VCaP (cell line): ENCODE measurements at regions not wholly inside any gene's neighbourhood (a gene's known extent, or its start where the extent isn't known, plus 50 kb on each side); places are given as distances from the start of the nearest gene placed in this dataset.

ENCODE experiments used
- H3K27ac ChIP-seq: fragments of 450-650 bp; 2 replicates; pipeline ENCODE4 v1.5.1; 2017
- TF ChIP-seq, protein P1 (sequence below): fragments of 450-650 bp; conservative IDR thresholded peaks from 2 replicates; pipeline ENCODE4 v1.5.1; 2017; ENCODE audit warnings: mild to moderate bottlenecking, moderate library complexity

DNA sequence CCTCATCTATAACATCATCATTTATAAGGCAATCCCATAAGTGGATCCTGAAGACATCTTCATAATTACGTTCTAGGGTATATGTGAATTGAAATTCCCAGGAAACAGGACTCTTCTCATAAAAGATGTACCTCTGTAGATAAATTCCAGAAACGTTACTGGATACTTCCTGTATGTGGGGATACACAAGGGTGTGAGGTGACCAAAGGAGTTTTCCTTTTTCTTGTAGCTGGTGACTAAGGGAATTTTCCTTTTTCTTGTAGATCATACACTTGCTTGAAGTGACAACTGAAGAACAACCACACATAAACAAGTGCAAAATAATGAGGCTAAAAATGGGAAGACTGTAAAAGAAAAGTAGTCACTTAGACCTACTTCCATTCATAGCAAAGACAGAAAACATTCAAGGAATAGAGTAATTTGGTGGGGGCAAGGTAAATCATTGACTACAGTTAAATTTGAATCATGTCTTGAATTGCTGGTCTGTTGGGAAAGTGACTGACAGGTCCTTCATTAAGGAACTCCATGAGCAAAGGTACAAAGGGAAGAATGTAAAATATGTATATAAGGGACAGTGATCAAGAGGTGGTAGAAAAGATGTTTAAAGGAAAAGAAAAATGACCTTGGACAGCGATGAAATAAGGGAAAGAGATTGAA lies 53.2 kb upstream of the UBE2E3 start:
- TF ChIP-seq, protein P1, sequence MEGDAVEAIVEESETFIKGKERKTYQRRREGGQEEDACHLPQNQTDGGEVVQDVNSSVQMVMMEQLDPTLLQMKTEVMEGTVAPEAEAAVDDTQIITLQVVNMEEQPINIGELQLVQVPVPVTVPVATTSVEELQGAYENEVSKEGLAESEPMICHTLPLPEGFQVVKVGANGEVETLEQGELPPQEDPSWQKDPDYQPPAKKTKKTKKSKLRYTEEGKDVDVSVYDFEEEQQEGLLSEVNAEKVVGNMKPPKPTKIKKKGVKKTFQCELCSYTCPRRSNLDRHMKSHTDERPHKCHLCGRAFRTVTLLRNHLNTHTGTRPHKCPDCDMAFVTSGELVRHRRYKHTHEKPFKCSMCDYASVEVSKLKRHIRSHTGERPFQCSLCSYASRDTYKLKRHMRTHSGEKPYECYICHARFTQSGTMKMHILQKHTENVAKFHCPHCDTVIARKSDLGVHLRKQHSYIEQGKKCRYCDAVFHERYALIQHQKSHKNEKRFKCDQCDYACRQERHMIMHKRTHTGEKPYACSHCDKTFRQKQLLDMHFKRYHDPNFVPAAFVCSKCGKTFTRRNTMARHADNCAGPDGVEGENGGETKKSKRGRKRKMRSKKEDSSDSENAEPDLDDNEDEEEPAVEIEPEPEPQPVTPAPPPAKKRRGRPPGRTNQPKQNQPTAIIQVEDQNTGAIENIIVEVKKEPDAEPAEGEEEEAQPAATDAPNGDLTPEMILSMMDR: no peak
- H3K27ac ChIP-seq: no peak overlapping the region

DNA sequence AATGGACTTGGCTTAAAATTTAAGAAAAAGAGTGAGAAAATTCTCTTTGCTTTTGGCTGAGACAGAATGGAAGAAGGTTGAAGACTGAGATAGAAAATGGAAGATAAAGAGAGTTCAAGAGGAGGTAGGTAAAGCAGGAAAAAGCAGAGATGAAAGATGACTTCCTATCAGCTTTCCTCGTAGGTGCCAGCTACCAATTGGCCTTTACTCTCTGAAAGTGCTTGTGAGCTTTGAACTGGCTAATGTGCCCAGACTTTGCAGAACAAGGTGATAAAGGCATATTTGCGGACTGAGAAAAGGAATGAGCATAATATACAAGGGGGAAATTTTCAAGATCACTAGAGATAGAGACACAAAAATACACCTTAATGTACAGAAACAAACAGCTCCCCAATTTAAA lies 54.7 kb upstream of the UBE2E3 start:
- TF ChIP-seq, protein P1: no peak
- H3K27ac ChIP-seq: no peak overlapping the region

DNA sequence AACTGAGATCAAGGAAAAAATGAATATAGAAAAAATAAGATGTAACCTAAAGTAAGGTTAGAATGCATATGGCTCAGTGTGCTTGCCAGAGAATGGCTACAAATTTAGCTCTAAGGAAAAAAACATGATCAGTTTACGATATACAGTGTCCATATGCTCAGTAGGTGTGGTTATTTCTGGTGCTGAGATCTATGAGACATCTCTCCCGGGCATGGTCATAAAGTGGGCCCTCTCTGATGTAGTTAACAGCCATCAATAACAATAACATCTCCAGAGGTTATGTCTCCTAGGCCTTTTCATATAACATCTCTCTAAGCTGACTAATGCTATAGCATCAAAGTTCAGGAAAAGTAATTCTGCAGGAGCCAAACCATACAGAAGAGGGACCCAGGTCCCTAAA lies 56.3 kb upstream of the UBE2E3 start:
- TF ChIP-seq, protein P1: no peak

DNA sequence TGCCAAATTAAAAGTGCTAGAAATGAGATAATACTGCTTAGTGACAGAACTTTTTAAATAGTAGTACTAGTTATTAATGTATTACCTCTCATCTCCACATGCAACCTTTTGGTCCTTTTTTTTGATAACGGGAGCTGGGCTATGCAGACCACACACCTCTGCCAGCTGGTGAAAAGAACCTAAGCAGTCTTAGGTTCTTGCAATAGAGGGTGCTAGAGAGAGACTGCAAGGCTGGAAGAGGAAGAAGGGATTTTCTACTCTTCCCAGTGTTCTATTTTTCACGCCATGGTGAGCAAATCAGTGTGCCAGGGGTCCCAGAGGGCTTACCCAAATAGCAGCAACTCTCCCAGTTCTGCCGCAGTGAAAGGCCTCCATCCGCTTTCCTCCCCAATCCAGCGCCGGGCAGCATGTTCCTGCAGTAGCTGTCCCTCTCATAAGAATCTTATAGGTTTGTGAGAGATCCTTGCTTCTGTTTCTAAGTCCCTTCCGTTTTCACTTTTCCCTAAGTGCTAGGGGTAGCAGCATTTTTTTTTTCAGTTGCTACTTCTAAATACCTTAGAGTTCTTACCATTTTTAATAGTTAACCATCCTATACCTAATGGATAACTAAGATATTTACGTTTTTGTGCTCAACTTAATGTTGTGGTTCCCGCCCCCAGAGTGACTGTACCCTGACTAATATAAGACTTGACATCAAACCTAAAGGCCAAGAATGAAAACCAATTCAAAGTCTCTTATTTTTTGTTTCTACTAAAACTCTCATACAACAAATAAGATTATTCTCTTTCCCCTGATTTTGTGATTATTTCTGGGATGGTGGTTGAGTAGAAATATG lies 69.4 kb upstream of the UBE2E3 start:
- TF ChIP-seq, protein P1: no peak
- no peak overlapping the region for H3K27ac ChIP-seq

More for the DNA sequence above, 56.3 kb upstream of the UBE2E3 start:
- no peak overlapping the region for H3K27ac ChIP-seq

DNA sequence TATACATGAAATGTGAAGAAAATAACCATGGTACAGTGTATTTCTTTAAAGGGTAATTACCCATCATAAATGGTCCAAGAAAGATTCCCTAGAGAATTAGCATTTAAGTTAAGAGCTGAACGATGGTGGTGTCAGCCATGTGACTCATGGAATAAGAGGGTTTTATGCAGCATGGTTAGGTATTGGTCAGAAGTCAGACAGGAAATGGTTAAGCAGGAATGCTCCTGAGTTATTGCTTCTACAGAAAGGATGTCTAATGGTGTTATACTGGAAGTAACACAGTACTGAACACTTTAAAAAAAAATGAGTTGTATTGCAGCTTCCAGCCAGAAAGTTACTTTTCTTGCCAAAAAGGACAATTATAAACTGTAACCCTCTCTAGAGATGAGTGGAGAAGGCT lies 72.7 kb upstream of the UBE2E3 start:
- TF ChIP-seq, protein P1: no peak
- H3K27ac ChIP-seq: no peak overlapping the region

DNA sequence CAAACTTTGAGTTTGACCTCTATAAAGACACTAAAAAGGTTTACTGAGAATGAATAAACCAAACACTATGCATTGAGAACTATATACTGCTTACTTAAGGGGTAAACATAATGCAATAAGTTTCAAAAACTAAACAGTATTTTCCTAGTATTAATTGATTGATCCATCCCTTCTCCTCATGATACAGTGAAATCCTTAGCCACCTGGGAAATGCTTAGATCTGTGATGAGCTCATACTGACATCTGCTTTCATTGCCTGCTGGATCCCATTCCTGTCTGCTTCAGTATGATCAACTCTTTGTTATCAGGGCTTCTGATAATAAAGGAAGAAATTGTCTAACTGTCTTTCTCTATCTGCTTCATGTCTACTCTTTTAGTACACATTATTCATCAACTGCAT lies 74.9 kb upstream of the UBE2E3 start:
- no peak overlapping the region for H3K27ac ChIP-seq
- TF ChIP-seq, protein P1: no peak

DNA sequence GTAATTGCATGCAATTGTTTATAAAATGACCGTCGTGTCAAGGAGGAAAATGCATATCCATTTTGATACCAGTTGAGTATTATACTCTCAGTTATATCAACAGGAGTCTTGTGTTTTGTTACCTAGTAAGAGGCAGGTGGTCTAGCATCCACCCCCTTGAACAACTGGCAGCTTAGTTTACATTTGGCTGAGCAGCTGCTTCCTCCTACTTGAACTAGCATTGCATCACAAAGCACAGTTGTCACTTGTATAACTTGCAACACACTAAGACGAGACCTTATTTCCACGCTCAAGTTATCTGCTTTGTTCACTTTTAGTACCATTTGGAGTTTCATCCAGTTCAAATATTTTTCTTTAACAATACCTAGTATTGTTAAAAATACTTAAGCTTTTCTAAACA lies 75.4 kb upstream of the UBE2E3 start:
- H3K27ac ChIP-seq: no peak overlapping the region
- TF ChIP-seq, protein P1: no peak
